GM18517 (cell line): ENCODE measurements at regions not wholly inside any gene's neighbourhood (a gene's known extent, or its start where the extent isn't known, plus 50 kb on each side); places are given as distances from the start of the nearest gene placed in this dataset.
"Not testable (repeated sequence)": the region's sequence is repeated elsewhere in the genome, so short reads cannot be mapped to it uniquely, and the experiment has no call there.

Source experiments
- ATAC-seq: cut with Tn5 transposase; IDR thresholded peaks from one replicate; pipeline ENCODE4 v1.9.1; 2021; ENCODE audit warnings: mild to moderate bottlenecking, moderate library complexity; ENCODE audit not compliant: unreplicated experiment

- ATAC-seq: no peak
Observed at GRCh38 chr12:97790281-97790680, 327.7 kb downstream of the RMST start.

GRCh38 chr12:97797473-97797872, 334.9 kb downstream of the RMST start:
- no peak for ATAC-seq

GRCh38 chr12:97800561-97800960, 338.0 kb downstream of the RMST start:
- no peak for ATAC-seq

DNA sequence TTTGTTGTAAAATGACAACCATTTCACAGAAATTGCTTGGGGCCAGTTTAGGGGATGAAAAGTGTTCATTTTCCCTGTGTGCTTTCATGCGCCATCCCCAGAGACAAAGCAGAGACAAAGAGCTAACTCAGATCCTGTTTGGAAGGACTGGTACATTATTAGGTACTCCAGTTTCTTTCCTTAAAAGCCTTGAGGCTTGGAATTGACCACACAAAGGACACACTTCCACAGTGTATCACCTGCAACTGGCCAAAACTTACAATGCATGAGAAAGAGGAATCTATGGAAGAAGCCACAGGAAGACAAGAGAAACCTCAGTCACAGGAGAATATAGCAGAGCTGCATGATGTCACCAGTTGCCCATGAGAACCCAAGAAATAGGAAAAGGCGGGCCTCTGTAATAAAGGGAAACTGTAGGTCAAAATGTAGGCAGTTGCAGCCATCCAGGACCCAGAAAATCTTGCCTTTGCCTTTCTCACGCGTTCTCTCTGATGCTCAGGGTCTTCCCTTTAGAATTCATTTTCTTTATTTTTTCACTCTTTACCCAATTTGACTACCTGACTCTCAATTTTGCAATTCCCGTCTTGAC, 339.0 kb downstream of the RMST start:
- ATAC-seq: no peak

- ATAC-seq: no peak
Observed at GRCh38 chr12:97805146-97805545, 342.5 kb downstream of the RMST start.

DNA sequence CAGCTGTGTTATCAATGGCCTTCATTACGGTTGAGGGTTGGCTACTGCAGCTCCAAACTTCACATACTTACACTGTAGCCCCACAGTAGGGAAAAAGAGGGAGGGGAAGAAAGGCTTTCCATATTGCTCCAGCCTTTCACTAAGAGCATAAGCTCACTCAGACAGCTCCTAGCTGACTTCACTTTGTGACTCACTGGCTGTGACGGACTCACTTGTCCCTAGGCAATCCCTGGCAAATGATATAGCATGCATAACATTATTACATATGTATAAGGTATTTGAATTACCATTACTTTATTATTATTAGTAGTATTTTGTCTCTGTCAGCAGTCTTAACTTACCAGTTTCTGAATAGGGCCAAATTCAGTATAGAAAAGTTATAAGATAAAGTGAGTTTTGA, 350.7 kb downstream of the RMST start:
- no peak for ATAC-seq

- no peak for ATAC-seq
Observed at GRCh38 chr12:97821806-97822205, 359.2 kb downstream of the RMST start.

DNA sequence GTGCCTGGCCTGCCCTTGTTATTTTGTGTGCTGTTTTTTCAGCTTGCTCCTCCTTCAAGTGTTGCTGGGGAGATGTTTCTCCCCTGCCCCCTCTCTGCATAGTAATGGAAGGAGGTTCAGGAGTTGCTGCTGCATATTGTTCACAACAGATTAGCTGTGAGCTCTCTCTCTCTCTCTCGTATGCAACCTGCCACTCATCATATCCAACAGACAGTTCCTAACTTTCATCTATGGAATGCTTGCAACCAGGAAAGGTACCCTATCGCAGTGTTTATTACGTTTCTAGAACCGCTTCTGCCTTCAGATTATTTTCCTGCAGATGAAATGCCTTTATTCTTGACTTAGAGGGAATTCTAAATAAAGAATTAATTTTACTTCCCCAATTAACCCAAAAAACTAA, 372.9 kb downstream of the RMST start:
- ATAC-seq: no peak

DNA sequence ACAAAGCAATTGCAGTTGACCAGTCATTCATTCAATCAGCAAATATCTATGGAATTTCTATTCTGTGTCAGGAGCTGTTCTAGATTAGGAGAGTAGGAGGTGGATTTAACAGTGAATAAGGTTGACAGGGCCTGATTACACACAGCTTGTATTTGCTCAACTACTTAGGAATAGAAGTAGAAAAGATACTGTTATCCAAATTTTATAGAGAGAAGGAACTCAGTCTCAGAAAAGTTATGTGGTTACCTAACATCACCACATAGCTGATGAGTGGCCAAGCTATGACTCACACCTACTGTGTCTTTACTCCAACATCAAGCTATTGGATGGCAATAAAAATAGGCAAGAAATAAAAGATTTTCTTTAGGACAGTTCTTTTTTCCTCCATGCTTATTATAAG, 374.8 kb downstream of the RMST start:
- ATAC-seq: no peak

GRCh38 chr12:97848051-97848450, 385.4 kb downstream of the RMST start:
- ATAC-seq: no peak

- no peak for ATAC-seq
Observed at GRCh38 chr12:97854477-97854876, 391.9 kb downstream of the RMST start.

GRCh38 chr12:97862072-97862471, 399.5 kb downstream of the RMST start:
- no peak for ATAC-seq

DNA sequence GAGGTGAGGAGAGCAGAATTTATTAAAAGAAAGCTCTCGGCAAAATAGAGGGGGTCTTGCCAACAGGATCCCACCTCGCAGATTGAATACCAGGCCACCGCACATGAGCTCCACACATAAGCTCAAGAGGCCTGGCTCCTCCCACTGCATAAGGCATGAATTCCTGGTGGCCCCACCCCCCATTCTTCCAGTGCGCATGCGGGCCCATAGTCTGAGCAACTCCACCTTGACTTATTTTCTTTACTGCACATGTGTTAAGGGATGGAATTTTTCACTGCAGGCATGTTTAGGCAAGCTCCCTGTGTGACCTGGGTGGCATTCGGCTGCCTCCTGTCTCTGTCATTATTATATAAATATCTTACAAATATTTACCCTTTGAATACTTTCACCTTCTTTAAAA, 412.5 kb downstream of the RMST start:
- ATAC-seq: no peak

- ATAC-seq: no peak
Observed at GRCh38 chr12:97876780-97877179, 414.2 kb downstream of the RMST start.

DNA sequence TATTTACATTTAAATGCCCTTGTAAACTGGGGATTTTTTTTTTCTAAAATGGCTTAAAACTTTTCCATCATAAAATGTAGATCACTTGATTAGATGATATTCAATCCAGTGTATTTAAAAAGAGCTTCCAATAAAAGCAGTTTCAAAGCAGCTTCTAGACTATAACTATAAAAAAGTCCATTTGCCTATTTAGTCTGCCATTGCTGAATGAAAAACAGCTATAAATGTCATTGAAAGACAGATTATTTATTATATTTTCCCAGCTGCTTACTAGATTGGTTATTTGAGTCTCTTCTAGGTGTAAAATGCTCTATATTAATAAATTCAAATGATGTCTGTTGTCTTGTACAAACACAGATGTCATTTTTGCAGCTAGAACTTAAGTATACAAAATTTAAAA, 414.8 kb downstream of the RMST start:
- no peak for ATAC-seq

DNA sequence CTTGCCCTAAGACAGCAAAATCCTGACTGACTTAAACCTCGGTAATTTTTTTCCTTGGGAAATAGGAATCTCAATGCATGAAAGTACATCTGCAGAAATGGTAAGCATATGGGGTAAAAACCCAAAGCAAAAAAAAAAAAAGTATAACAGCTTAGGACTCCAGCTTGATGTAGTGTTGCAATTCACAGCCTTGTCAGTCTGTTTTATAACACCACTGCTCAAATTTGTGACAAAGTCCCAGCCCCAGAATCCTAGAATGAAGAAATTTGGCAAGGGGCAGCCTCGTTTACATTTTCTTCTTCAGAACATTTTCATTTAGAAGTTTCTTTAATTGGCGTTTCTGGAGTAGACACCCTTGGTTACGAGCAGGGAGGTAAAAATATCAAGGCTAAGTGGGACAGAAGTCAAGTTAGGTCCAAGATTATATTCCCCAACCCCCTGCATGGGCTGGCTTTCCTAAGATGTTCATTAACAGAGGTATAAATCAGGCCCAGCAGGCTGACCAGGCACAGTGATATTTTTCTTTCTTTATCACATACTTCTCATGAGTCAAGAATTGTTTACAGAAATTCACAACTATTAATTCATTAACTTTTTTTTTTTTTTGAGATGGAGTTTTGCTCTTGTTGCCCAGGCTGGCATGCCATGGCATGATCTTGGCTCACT, 424.0 kb downstream of the RMST start:
- no peak for ATAC-seq

GRCh38 chr12:97897881-97898280, 435.3 kb downstream of the RMST start:
- not testable (repeated sequence) for ATAC-seq

DNA sequence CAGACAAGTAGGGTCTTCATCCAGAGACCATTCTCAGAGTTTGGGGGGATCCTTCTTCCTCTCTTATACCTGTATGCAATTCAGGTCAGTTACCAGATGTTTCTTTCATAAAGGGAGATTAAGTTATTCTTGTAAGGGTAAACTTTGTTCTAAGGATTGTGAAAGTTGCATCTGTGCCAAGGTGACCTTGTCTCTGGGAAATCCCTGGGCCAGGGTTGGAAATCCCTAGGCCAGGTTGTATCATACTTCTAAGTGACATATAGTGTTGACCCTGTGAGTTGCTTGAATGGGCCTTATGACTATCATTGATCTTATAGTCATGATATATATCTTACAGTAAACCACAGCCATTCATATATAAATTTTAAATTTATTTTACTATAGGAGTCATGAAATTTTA, 436.9 kb downstream of the RMST start:
- no peak for ATAC-seq

DNA sequence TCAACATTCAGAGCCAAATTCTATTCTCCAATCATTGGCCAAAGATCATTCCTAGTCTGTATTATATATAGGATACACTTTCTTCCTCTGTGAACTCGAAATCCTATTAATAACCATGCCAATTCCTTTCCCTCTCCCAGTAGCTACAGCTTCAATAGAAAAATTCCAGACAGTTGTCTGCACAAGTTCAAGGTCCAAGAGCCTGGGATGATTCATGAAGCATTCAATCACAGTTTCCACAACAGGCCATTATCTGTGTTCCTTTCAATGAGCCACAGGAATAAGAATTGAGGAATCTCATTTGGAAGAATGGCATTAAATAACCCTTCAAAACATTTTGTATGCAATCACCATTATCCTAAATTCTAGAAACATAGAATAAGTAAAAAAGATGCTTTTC, 437.4 kb downstream of the RMST start:
- ATAC-seq: no peak

DNA sequence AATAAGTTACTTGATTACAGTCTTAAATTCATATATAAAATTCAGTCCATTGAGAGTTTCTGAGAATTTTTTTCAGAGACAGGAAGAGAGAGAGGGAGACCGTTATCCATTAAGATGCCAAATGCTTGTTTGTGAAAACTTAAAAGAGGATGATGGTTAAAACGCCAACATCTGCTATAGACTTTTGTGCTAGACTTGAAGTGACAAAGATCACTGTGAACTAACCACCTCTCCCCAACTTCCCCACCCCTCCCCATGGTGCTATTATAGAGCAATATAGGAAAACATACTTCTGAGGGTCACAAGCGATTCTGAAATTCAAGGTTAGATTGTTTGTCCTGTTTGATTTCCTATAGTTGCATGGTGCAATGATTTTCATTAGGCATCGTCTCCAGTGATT, 440.8 kb downstream of the RMST start:
- ATAC-seq: no peak

DNA sequence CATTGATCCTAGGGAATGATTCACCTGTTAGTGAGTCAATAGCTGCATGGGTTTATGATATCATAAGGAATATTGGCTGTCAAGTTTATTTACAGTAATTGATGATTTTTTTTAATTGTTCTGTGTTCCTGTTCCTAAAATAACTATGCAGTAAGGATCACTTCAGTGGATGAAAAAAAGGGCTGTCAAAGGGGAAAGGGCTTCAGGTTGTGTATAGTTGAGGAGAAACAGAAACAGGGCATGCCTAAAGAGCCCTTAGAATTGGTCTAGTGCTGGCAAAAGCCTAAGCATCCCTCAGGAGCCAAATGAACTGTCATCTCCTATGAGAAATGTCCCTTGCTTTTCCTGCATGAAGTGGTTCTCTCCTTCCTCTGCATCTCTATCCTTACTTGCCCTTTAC, 444.9 kb downstream of the RMST start:
- ATAC-seq: no peak

DNA sequence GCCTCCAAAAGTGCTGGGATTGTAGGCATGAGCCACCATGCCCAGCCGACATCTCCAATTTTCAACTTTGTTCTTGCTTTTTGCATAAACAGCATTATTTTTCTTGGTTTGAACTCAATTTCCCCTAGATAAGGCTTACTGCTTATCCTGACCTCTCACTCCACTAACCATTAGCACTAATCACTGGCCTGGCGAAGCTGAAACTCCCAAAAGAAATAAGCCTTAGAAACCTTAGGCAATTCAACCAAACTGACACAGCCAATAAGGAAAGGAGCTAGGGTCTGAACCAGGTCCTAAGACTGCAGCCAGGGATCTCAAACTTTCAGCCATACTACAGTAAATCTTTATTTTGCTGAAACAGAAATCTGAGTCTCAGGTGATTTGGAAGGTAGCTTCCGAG, 448.0 kb downstream of the RMST start:
- no peak for ATAC-seq

DNA sequence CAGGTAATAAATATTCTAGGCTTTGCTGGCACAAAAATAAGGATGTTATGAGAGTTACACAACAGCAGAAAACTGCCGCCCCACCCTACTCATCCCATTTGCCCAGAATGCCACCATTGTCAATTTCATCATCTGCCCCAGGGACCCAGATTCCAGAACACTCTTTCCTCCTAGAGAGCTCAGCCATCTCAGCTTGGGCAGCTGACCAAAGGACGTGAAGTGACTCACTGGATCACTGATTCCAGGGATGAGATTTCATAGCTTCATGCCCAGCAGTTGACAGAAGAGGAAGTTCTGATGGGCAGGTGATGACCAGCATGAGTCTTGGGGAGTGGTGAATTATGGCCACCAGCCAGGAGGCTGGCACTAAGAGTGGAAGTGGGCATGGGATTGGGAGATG, 450.3 kb downstream of the RMST start:
- ATAC-seq: no peak
